Body of pancreas (tissue), 4 donors: ENCODE measurements at regions not wholly inside any gene's neighbourhood (a gene's known extent, or its start where the extent isn't known, plus 50 kb on each side); places are given as distances from the start of the nearest gene placed in this dataset.

ENCODE experiments used
- ATAC-seq: fragments of 150-250 bp; one replicate; pipeline ENCODE4 v1.9.1; 2016
- DNase-seq, 4 donors: peaks; one replicate each; pipeline ENCODE4 v3.0.0-alpha.2; 2019
- H3K27ac ChIP-seq, 4 donors: fragments of 200-600 bp; sonication (generic); 1 replicate in 3 of 4; 2 replicates in 1 of 4; pipeline versions ENCODE4 v1.5.1 to v1.6.1; 2016 to 2019; ENCODE audit warnings: mild to moderate bottlenecking in 1 of 4, mixed read lengths in 1 of 4, moderate library complexity in 1 of 4
- H3K27me3 ChIP-seq, 2 donors: fragments of 200-600 bp; sonication (generic); one replicate each; pipeline ENCODE4 v1.6.0; 2016; ENCODE audit warnings: mild to moderate bottlenecking in 1 of 2
- H3K36me3 ChIP-seq, 2 donors: fragments of 200-600 bp; sonication (generic); replicated peaks in 1 of 2; 2 replicates each; pipeline ENCODE4 v1.5.1; 2016; ENCODE audit warnings: low read depth in 2 of 2; ENCODE audit not compliant: insufficient read depth in 1 of 2
- H3K4me1 ChIP-seq: fragments of 200-600 bp; sonication (generic); one replicate; pipeline ENCODE4 v1.6.0; 2016
- H3K4me3 ChIP-seq, 2 donors: fragments of 200-600 bp; sonication (generic); 1 replicate in 1 of 2; 2 replicates in 1 of 2; pipeline ENCODE4 v1.5.1; 2016 to 2019
- H3K9me3 ChIP-seq, 3 donors: fragments of 200-600 bp; sonication (generic); 1 replicate in 2 of 3; 2 replicates in 1 of 3; pipeline ENCODE4 v1.5.1; 2016
- POLR2A ChIP-seq, 3 donors: fragments of 450-650 bp; IDR thresholded peaks; one replicate each; pipeline ENCODE4 v1.6.1; 2016; ENCODE audit warnings: antibody characterized with exemption in 3 of 3, mild to moderate bottlenecking in 2 of 3
- WGBS, 2 donors: methylation state at CpG; one replicate each; pipeline ENCODE4 v1.1.5; 2017; 5-methylcytosine and 5-hydroxymethylcytosine counted together
- intact Hi-C: fragments of 100-400 bp; cut with DNase I; formaldehyde crosslinking; loops from one replicate; pipeline ENCODE4 v1.15.1; 2023
- TF ChIP-seq, protein P1 (sequence below), 7 experiments: fragments of 450-650 bp in 4 of 7; fragments of 200-600 bp in 3 of 7; sonication (generic) in 3 of 7; IDR thresholded peaks; one replicate each; pipeline ENCODE4 v1.5.1; 2016 to 2019; ENCODE audit warnings: antibody characterized with exemption in 7 of 7

DNA sequence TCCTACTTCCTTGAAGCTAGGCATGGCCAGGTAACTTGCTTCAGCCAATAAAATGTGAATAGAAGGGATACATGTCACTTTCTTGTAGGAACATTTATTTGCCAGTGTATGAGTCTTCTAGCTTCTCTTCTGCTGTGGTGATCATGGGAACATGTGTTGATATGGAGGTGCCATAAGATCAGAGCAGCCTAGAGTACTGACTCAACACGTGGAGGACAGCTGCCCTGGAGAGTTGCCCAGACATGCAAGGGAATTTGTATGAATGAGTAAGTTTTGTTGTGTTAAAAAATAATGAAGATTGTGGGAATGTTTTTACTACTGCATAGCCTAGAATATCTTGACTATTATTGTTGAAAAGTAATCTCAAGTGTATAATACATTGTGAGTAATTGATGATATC lies 502.3 kb downstream of the NUF2 start:
- intact Hi-C loops = no loop called here
- Histone ChIP-seq H3K4me3 (no peak overlapping the region), H3K27me3 (no peaks in the 10 kb centered on the region), H3K36me3 (no peaks in the 10 kb centered on the region), H3K27ac (no peak overlapping the region), H3K9me3 (no peaks in the 10 kb centered on the region), H3K4me1 (no peaks in the 10 kb centered on the region)
- no peak for TF ChIP-seq POLR2A (IDR thresholded peaks at IDR 0.05)
- TF ChIP-seq, protein P1, sequence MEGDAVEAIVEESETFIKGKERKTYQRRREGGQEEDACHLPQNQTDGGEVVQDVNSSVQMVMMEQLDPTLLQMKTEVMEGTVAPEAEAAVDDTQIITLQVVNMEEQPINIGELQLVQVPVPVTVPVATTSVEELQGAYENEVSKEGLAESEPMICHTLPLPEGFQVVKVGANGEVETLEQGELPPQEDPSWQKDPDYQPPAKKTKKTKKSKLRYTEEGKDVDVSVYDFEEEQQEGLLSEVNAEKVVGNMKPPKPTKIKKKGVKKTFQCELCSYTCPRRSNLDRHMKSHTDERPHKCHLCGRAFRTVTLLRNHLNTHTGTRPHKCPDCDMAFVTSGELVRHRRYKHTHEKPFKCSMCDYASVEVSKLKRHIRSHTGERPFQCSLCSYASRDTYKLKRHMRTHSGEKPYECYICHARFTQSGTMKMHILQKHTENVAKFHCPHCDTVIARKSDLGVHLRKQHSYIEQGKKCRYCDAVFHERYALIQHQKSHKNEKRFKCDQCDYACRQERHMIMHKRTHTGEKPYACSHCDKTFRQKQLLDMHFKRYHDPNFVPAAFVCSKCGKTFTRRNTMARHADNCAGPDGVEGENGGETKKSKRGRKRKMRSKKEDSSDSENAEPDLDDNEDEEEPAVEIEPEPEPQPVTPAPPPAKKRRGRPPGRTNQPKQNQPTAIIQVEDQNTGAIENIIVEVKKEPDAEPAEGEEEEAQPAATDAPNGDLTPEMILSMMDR (IDR thresholded peaks at IDR 0.05) = no peak
- DNase-seq (no peak), ATAC-seq (no peak)
- WGBS, 2 donors = 30 to 34% methylated on average over 1 of the region's 1 CpG

DNA sequence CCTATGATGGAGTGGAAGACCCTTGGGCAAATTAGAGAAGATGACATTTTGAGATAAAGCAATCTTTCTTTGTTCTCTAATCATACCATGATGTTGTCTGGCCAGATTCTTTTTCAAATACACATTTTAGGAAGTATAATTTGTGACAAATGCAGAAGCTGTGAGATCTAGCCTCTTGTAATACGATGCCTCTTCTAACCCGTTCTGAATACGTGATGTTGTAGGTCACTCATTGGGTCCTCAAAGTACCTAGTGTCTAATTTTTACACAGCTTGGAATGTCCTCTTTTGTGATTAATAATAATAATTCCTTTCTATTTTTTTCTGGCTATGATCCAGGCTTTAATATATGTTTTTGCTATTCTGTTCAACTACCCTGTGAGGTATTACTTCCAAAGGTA lies 502.7 kb downstream of the NUF2 start:
- no peak for ATAC-seq

DNA sequence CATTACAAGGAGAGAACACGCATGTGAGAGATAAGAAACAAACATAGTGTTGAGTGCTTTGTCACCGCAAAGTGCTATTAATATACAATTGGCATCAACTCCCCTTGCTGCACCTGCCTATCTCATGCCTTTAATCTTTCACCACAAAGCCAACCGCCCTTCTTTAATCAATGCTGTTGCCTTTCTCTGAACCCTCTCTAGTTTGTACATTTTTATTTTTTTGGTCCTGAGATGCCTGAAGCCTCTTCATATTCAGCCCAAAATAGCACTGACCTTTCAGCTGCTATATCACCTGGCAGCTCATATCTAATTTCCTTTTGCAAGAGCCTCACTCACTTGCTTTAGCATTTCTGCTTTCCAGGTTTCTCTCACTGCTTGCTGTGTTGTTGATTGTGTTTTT lies 504.7 kb downstream of the NUF2 start:
- DNase-seq = no peak
- Histone ChIP-seq H3K9me3 (no peaks in the 10 kb centered on the region), H3K4me3 (no peak overlapping the region), H3K36me3 (no peaks in the 10 kb centered on the region), H3K4me1 (no peaks in the 10 kb centered on the region), H3K27ac (no peak overlapping the region), H3K27me3 (no peaks in the 10 kb centered on the region)
- ATAC-seq = no peak
- intact Hi-C loops = no loop called here
- WGBS, 2 donors = 18 to 35% methylated on average over 3 of the region's 3 CpGs
- TF ChIP-seq POLR2A (IDR thresholded peaks at IDR 0.05) = no peak
- TF ChIP-seq, protein P1 (IDR thresholded peaks at IDR 0.05) = no peak

More for the DNA sequence above, 502.7 kb downstream of the NUF2 start:
- Histone ChIP-seq H3K36me3 (no peaks in the 10 kb centered on the region), H3K4me3 (no peak overlapping the region), H3K27ac (no peak overlapping the region), H3K27me3 (no peaks in the 10 kb centered on the region), H3K9me3 (no peaks in the 10 kb centered on the region), H3K4me1 (no peaks in the 10 kb centered on the region)
- DNase-seq = no peak
- TF ChIP-seq POLR2A (IDR thresholded peaks at IDR 0.05) = no peak
- TF ChIP-seq, protein P1 (IDR thresholded peaks at IDR 0.05) = no peak
- intact Hi-C loops = no loop called here
- WGBS, 2 donors = 87 to 91% methylated on average over 3 of the region's 3 CpGs

DNA sequence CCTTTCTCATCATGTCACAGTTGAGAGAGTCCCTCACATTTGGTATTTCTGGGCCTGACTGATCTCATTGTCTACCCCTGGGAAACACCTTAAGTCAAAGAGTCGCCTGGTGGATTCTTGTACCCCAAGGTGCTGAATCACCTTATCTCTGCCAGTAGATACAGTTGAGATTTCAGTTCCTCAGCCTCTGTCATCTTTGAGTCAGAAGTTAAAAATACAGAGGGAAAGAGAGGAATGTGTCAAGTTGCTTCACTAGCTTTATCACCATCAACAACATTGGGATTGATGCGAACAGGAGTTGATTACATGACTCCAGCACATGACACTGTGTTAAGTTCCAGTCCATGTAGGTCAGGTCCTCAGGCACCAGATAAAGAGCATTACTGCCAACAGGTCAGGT lies 513.0 kb downstream of the NUF2 start:
- Histone ChIP-seq H3K4me3 (no peak overlapping the region), H3K9me3 (peaks cover 0 to 3% (median 0%) of the 10 kb centered on the region in 3 donors), H3K4me1 (no peaks in the 10 kb centered on the region), H3K27ac (no peak overlapping the region), H3K36me3 (no peaks in the 10 kb centered on the region), H3K27me3 (no peaks in the 10 kb centered on the region)
- DNase-seq (no peak), ATAC-seq (no peak)
- intact Hi-C loops = no loop called here
- no peak for TF ChIP-seq POLR2A (IDR thresholded peaks at IDR 0.05)
- TF ChIP-seq, protein P1 (IDR thresholded peaks at IDR 0.05) = no peak
- WGBS, 2 donors = 81 to 82% methylated on average over 2 of the region's 2 CpGs

DNA sequence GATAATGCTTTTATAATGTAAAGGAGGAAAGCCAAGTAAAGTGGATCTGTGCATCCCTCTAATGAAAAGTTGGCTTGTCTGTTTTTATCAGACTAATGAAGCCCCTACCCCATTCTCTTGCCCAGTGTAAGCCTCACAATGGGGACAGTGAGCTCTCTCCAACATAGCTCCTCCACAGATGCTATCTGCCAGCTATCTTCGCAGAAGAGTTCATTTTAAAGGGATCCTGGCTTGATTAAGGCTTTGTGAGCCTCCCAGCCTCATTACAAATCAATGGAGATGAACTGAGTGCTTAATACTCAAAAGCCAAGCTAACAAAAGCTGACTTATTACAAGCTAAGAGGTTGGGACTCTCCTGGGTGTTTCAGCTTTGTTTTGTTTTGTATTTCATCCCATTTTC lies 514.7 kb downstream of the NUF2 start:
- TF ChIP-seq, protein P1 (IDR thresholded peaks at IDR 0.05) = no peak
- no peak for TF ChIP-seq POLR2A (IDR thresholded peaks at IDR 0.05)
- H3K27ac ChIP-seq = no peak overlapping the region
- WGBS, 2 donors = 48 to 83% methylated on average over 1 of the region's 1 CpG
- DNase-seq (no peak), ATAC-seq (no peak)
- peaks cover 3% of the 10 kb centered on the region for H3K4me1 ChIP-seq
- H3K27me3 ChIP-seq = no peaks in the 10 kb centered on the region
- H3K9me3 ChIP-seq = peaks cover 0 to 3% (median 0%) of the 10 kb centered on the region in 3 donors
- H3K36me3 ChIP-seq = no peaks in the 10 kb centered on the region
- intact Hi-C loops = no loop called here
- no peak overlapping the region for H3K4me3 ChIP-seq
